Liver (tissue), 3 donors: ENCODE measurements at regions not wholly inside any gene's neighbourhood (a gene's known extent, or its start where the extent isn't known, plus 50 kb on each side); places are given as distances from the start of the nearest gene placed in this dataset.

Experiments
- CTCF ChIP-seq: fragments of 150-350 bp; IDR thresholded peaks from 2 replicates; pipeline ENCODE4 v1.5.1; 2017; ENCODE audit warnings: improper control_type of control experiment, low read depth, low read length; ENCODE audit not compliant: missing input control
- RAD21 ChIP-seq, 2 donors: IDR thresholded peaks; 2 replicates each; pipeline ENCODE4 v1.6.1; 2016; ENCODE audit warnings: antibody characterized with exemption in 2 of 2, mild to moderate bottlenecking in 2 of 2
- donor health status: healthy.
- donor health status: healthy.

- TF ChIP-seq RAD21 (IDR thresholded peaks at IDR 0.05) (peak in 1 of 2 donors; percentile 40), CTCF (no peak)
These were observed 560.4 kb upstream of the AMELY start for GRCh38 chrY:7471976-7472375.
